OCI-LY7 (cell line): ENCODE measurements at regions not wholly inside any gene's neighbourhood (a gene's known extent, or its start where the extent isn't known, plus 50 kb on each side); places are given as distances from the start of the nearest gene placed in this dataset.

Source experiments
- BruUV-seq: library from RNA; stranded (reverse); fragments of 400-500 nt; replicated peaks from 2 replicates; lab custom pipeline; 2021; lab: Mats Ljungman, UMichigan
- CTCF ChIA-PET: fragments of 300-600 bp; sonication (Branson Sonifier 250); formaldehyde crosslinking; loops from one replicate; lab custom pipeline; 2022; ENCODE audit warnings: antibody characterized with exemption; ENCODE audit not compliant: unreplicated experiment; lab: Charles Lee
- POLR2A ChIA-PET: fragments of 300-600 bp; sonication (Branson Sonifier 250); formaldehyde crosslinking; loops from one replicate; lab custom pipeline; 2022; ENCODE audit warnings: antibody characterized with exemption; lab: Charles Lee
- DNase-seq: peaks from one replicate; pipeline ENCODE4 v3.0.0-alpha.2; 2015; ENCODE audit warnings: low spot score
- H2AFZ ChIP-seq: fragments of 200-600 bp; sonication (generic), shearing (Covaris generic); 2 replicates; pipeline ENCODE4 v1.6.1; 2014; ENCODE audit warnings: mild to moderate bottlenecking, antibody characterized with exemption, low read length, moderate library complexity
- H3K27ac ChIP-seq: fragments of 200-600 bp; sonication (generic); 2 replicates; pipeline ENCODE4 v1.5.1; 2014; ENCODE audit warnings: mixed run types, low read depth, mild to moderate bottlenecking, moderate library complexity, low read length, inconsistent platforms; ENCODE audit not compliant: poor library complexity, severe bottlenecking
- H3K36me3 ChIP-seq: fragments of 200-600 bp; sonication (generic); 2 replicates; pipeline ENCODE4 v1.6.1; 2014; ENCODE audit warnings: mild to moderate bottlenecking, antibody characterized with exemption, low read length, moderate library complexity, mixed read lengths; ENCODE audit not compliant: insufficient read depth
- H3K4me1 ChIP-seq: fragments of 200-600 bp; sonication (generic); 2 replicates; pipeline ENCODE4 v1.5.1; 2014; ENCODE audit warnings: mild to moderate bottlenecking, low read length; ENCODE audit not compliant: insufficient read depth, poor library complexity, severe bottlenecking
- H3K4me2 ChIP-seq: fragments of 200-600 bp; sonication (generic); 2 replicates; pipeline ENCODE4 v1.6.1; 2014; ENCODE audit warnings: mild to moderate bottlenecking, low read length
- H3K4me3 ChIP-seq: fragments of 200-600 bp; sonication (generic); 2 replicates; pipeline ENCODE4 v1.5.1; 2014; ENCODE audit warnings: mild to moderate bottlenecking, low read depth, low read length; ENCODE audit not compliant: poor library complexity, severe bottlenecking
- H3K79me2 ChIP-seq: fragments of 200-600 bp; sonication (generic); 2 replicates; pipeline ENCODE4 v1.6.1; 2016; ENCODE audit warnings: low read depth, mild to moderate bottlenecking, low read length, moderate library complexity, mixed read lengths; ENCODE audit not compliant: insufficient read depth
- H3K9me2 ChIP-seq: fragments of 200-600 bp; sonication (generic); 2 replicates; pipeline ENCODE4 v1.6.1; 2016; ENCODE audit warnings: mild to moderate bottlenecking, low read length, mixed read lengths; ENCODE audit not compliant: insufficient read depth
- H3K9me3 ChIP-seq: fragments of 200-600 bp; sonication (generic); 2 replicates; pipeline ENCODE4 v1.6.1; 2014; ENCODE audit warnings: mild to moderate bottlenecking, mixed run types, low read length, mixed read lengths
- H4K20me1 ChIP-seq: fragments of 200-600 bp; sonication (generic); 2 replicates; pipeline ENCODE4 v1.6.1; 2014; ENCODE audit warnings: mild to moderate bottlenecking, antibody characterized with exemption, low read length, moderate library complexity, mixed read lengths; ENCODE audit not compliant: insufficient read depth
- CTCF ChIP-seq: fragments of 200-600 bp; sonication (generic); conservative IDR thresholded peaks from 2 replicates; pipeline ENCODE4 v1.5.1; 2014; ENCODE audit warnings: mild to moderate bottlenecking, antibody characterized with exemption, low read length, moderate library complexity, mixed read lengths
- EZH2phosphoT487 ChIP-seq: fragments of 200-600 bp; sonication (generic); IDR thresholded peaks from 2 replicates; pipeline ENCODE4 v1.6.1; 2018; ENCODE audit warnings: low read depth, borderline replicate concordance, mild to moderate bottlenecking, mixed run types, antibody characterized with exemption, low read length, moderate library complexity, mixed read lengths
- intact Hi-C: fragments of 100-400 bp; cut with micrococcal nuclease; formaldehyde crosslinking; loops from one replicate; pipeline ENCODE4 v1.10.0; 2022; ENCODE audit not compliant: unreplicated experiment

- TF ChIP-seq EZH2phosphoT487 (no peak), CTCF (no peak)
- H4K20me1 ChIP-seq = no peaks in the 10 kb centered on the region
- H3K9me3 ChIP-seq = no peaks in the 10 kb centered on the region
- intact Hi-C loops = no loop called here
- H3K4me3 ChIP-seq = no peak overlapping the region
- H3K79me2 ChIP-seq = no peaks in the 10 kb centered on the region
- no peaks in the 10 kb centered on the region for H3K36me3 ChIP-seq
- H3K4me1 ChIP-seq = no peaks in the 10 kb centered on the region
- no peak for DNase-seq
- H3K4me2 ChIP-seq = no peak overlapping the region
- CTCF ChIA-PET = no interaction called here
- BruUV-seq = no TSS peak
- no peak overlapping the region for H2AFZ ChIP-seq
- H3K27ac ChIP-seq = no peak overlapping the region
- H3K9me2 ChIP-seq = no peaks in the 10 kb centered on the region
- POLR2A ChIA-PET = interaction anchor here (0.6 kb wide), 1 partner anchor 630 kb away, joined by 3 read pairs; no protein-coding TSS in a partner anchor
Measured at GRCh38 chr1:5427026-5427613, 565.1 kb downstream of the NPHP4 start.

GRCh38 chr1:5424802-5425703 lies 567.2 kb downstream of the NPHP4 start:
- BruUV-seq = no TSS peak
- H2AFZ ChIP-seq = no peak overlapping the region
- TF ChIP-seq CTCF (no peak), EZH2phosphoT487 (no peak)
- no peak overlapping the region for H3K27ac ChIP-seq
- no peak overlapping the region for H3K4me3 ChIP-seq
- H3K4me2 ChIP-seq = no peak overlapping the region
- no peaks in the 10 kb centered on the region for H3K4me1 ChIP-seq
- DNase-seq = no peak
- no peaks in the 10 kb centered on the region for H4K20me1 ChIP-seq
- intact Hi-C loops = no loop called here
- H3K9me3 ChIP-seq = no peaks in the 10 kb centered on the region
- no peaks in the 10 kb centered on the region for H3K79me2 ChIP-seq
- POLR2A ChIA-PET = no interaction called here
- CTCF ChIA-PET = no interaction called here
- H3K36me3 ChIP-seq = no peaks in the 10 kb centered on the region
- no peaks in the 10 kb centered on the region for H3K9me2 ChIP-seq

GRCh38 chr1:5423109-5423508 lies 569.1 kb downstream of the NPHP4 start:
- DNase-seq = peak; percentile 11
- no peaks in the 10 kb centered on the region for H3K9me2 ChIP-seq
- no peak overlapping the region for H3K27ac ChIP-seq
- H3K4me2 ChIP-seq = no peak overlapping the region
- no peaks in the 10 kb centered on the region for H3K4me1 ChIP-seq
- no peaks in the 10 kb centered on the region for H3K79me2 ChIP-seq
- no TSS peak for BruUV-seq
- no peak overlapping the region for H2AFZ ChIP-seq
- ChIA-PET POLR2A (no interaction called here), CTCF (no interaction called here)
- no peaks in the 10 kb centered on the region for H4K20me1 ChIP-seq
- no peak for TF ChIP-seq CTCF
- no peak for TF ChIP-seq EZH2phosphoT487
- no peak overlapping the region for H3K4me3 ChIP-seq
- no peaks in the 10 kb centered on the region for H3K9me3 ChIP-seq
- no peaks in the 10 kb centered on the region for H3K36me3 ChIP-seq
- intact Hi-C loops = no loop called here
